Liver (tissue), 3 donors: ENCODE measurements at regions not wholly inside any gene's neighbourhood (a gene's known extent, or its start where the extent isn't known, plus 50 kb on each side); places are given as distances from the start of the nearest gene placed in this dataset.

Experiments used
- CTCF ChIP-seq: fragments of 150-350 bp; IDR thresholded peaks from 2 replicates; pipeline ENCODE4 v1.5.1; 2017; ENCODE audit warnings: improper control_type of control experiment, low read depth, low read length; ENCODE audit not compliant: missing input control
- EGR1 ChIP-seq, 2 donors: IDR thresholded peaks; 2 replicates each; pipeline ENCODE4 v1.6.1; 2016 to 2018; ENCODE audit warnings: antibody characterized with exemption in 2 of 2, low read depth in 2 of 2
- HNF4G ChIP-seq: IDR thresholded peaks from 2 replicates; pipeline ENCODE4 v1.6.1; 2016; ENCODE audit warnings: antibody characterized with exemption
- RAD21 ChIP-seq, 2 donors: IDR thresholded peaks; 2 replicates each; pipeline ENCODE4 v1.6.1; 2016; ENCODE audit warnings: antibody characterized with exemption in 2 of 2, mild to moderate bottlenecking in 2 of 2
- ZBTB33 ChIP-seq: IDR thresholded peaks from 2 replicates; pipeline ENCODE4 v1.6.1; 2016; ENCODE audit warnings: antibody characterized with exemption
- donor health status: healthy.
- donor health status: healthy.

GRCh38 chr4:3877868-3878267 is 111.7 kb downstream of the ADRA2C start:
- TF ChIP-seq RAD21 (IDR thresholded peaks at IDR 0.05), result no peak
- no peak for TF ChIP-seq EGR1 (IDR thresholded peaks at IDR 0.05; ENCODE audit: low read depth in 2 of 2)
- no peak for TF ChIP-seq CTCF
- no peak for TF ChIP-seq ZBTB33
- no peak for TF ChIP-seq HNF4G
